ENCODE measurements at regions not wholly inside any gene's neighbourhood (a gene's known extent, or its start where the extent isn't known, plus 50 kb on each side); places are given as distances from the start of the nearest gene placed in this dataset.
"Not testable (repeated sequence)": the region's sequence is repeated elsewhere in the genome, so short reads cannot be mapped to it uniquely, and the experiment has no call there.

- no peak for DNase-seq (ENCODE audit: low read depth)
Measured at GRCh38 chr1:204782118-204782700, 88.5 kb upstream of the NFASC start.

DNA sequence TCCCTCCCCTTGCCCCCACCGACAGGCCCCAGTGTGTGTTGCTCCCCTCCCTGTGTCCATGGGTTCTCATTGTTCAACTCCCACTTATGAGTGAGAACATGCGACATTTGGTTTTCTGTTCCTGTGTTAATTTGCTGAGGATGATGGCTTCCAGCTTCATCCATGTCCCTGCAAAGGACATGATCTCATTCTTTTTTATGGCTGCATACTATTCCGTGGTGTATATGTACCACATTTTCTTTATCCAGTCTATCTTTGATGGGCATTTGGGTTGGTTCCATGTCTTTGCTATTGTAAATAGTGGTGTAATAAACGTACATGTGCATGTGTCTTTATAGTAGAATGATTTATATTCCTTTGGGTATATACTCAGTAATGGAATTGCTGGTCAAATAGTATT is 85.6 kb upstream of the NFASC start:
- DNase-seq (ENCODE audit: low read depth): not testable (repeated sequence)

DNA sequence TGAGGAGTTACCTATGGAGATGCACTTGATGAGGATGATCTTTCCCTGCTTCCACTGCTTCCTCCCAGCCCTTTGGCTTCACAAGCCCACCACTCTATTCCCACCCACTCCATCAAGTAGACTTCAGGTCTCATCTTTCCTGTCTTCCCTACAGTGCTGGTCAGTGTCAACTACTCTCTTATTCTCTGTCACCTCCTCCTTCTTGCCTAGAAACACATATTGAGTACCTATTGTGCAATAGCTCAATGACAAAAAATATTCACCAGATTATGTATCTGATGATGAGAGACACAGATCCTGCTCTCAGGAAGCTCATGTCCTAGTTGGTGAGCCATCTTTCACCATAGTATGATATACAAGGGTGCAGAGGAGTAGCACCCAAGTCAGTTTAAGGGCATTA is 82.2 kb upstream of the NFASC start:
- no peak for DNase-seq (ENCODE audit: low read depth)

GRCh38 chr1:204791453-204792353 is 79.0 kb upstream of the NFASC start:
- peak; percentile 77 for DNase-seq (ENCODE audit: low read depth)

GRCh38 chr1:204792354-204792692 is 78.3 kb upstream of the NFASC start:
- DNase-seq (ENCODE audit: low read depth): no peak

DNA sequence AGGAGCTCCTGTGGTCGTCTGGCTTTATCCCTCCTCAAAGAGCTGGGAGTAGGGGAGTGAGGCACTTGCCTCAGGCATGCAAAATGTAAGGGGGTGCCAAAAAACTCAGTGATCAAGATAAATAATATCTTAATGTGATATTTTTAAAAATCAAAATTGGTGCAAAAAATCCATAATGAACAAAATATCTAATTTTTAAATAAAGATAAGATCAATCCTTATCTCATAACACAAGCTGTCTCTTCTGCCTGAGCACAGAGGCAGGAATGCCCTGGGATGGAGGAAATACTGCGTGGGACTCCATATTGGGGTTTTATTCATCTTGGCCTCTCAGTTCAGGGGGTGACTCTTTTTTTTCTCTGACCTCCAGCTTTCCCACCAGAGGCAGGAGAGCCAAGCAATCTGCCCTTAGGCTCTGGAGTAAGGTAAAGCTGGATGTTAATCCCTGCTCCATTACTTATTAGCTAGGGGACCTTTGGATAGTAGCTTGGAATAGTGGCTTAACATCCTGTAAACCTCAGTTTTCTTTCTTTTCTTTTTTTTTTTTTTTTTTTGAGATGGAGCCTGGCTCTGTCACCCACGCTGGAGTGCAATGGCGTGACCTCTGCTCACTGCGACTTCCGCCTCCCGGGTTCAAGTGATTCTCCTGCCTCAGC is 77.3 kb upstream of the NFASC start:
- DNase-seq (ENCODE audit: low read depth): no peak

- DNase-seq (ENCODE audit: low read depth): not testable (repeated sequence)
Measured at GRCh38 chr1:204796886-204797285, 73.8 kb upstream of the NFASC start.

- no peak for DNase-seq (ENCODE audit: low read depth)
Measured at GRCh38 chr1:204797401-204797800, 73.3 kb upstream of the NFASC start.

DNA sequence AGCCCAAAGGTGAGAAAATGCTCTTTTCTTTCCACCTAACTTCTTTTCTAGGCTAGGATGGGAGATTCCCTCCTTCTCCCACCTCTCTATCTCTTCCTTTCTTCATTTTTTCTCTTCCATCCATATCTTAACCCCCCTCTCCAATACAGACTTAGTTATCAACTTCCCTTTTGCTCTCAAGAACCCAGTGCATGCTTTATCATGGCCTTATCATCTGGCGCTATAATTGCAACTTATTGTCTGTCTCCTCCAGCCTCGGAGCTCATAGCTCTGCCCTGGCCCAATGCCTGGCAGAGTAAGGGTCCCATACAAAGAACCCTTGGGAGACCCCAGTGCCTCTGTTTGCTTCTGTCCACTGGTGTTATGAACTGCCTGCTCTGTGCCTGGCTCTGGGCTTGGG is 71.0 kb upstream of the NFASC start:
- DNase-seq (ENCODE audit: low read depth): no peak

GRCh38 chr1:204801211-204801610 is 69.5 kb upstream of the NFASC start:
- DNase-seq (ENCODE audit: low read depth): no peak

DNA sequence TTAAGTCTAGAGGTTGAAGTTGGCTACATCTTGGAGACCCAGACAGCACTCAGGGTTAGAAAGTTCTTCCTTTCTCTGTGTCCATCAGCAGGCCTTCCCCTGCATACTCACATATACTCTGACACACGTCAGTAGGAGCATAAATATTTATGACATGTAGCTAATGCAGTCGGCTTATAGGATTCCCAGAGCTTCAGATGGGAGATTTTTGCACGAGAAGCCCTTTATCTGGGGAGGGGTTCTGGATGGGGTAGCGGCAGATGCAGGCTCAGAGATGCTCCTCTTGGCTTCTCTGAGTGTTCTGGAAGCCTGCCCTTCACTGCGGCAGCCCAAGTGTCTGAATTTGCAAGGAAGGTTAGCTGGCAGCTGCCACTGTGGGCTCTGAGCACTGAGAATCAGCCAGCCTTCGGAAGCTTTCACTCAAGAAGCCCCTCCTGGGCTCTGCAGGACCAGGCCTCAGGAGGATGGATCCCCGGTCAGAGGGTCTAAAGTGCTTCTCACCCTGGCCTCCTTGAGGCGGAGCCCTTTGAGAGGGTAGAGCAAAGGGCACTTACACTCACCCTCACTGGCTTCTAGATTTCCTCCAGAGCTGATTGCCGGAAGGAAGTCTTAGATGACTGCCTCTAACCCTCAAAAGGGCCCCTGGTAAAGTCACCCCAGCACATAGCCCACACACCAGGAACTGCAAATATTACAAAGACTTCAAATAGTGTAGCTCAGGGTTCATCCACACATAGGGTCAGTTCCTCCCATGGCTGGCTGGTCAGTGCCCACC is 68.1 kb upstream of the NFASC start:
- DNase-seq (ENCODE audit: low read depth): no peak

- no peak for DNase-seq (ENCODE audit: low read depth)
Measured at GRCh38 chr1:204803607-204804006, 67.1 kb upstream of the NFASC start.

DNA sequence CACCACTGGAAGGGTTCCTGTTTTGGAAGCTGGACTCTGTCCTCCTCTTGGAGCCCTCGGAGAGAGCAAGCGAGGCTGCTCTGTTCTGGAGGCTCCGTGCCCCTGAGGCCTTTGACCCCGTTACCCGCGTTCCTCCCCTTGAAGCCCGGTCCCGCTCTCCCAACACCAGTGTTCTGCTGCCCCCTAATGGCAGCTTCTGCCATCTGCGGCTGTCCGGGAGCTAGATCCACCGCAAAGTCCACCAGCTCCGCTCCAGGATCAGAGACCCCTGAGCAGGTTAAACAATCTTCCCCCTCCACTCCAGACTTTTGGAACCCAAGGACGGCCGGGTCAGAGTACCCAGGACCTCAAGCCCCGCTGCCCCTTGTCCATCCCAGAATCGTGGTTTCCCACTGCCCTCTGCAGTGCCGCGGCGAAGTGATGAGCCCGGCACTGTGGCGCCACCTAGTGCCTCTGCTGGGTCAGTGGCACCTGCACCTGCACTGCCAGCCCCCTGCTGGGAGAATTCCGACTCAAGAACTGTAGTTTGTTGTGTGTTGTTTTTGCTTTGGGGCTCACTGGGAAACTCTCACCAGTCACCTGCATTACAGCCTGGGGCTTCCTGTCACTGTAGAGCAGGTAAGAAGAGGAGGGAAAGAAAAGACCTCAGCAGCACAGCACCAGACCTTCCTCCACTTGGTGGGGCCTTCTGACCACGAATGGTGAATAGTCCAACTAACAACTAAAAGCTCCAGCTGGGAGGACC is 63.5 kb upstream of the NFASC start:
- DNase-seq (ENCODE audit: low read depth): peak; percentile 75

DNA sequence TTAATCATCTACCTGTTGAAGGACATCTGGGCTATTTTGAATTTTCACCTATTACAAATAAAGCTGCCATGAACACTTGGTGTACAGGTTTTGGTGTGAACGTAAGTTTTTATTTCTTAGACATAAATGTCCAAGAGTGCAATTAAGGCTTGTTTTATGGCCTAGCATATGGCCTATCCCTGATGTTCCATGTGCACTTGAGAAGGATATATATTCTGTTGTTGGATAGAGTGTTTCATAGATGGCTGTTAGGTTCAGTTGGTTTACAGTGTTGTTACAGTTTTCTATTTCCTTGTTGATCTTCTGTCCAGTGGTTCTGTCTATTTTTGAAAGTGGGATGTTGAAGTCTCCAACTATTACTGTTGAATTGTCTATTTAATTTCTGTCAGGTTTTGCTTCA is 61.2 kb upstream of the NFASC start:
- no peak for DNase-seq (ENCODE audit: low read depth)

- DNase-seq (ENCODE audit: low read depth): no peak
Measured at GRCh38 chr1:204812842-204813241, 57.8 kb upstream of the NFASC start.

- DNase-seq (ENCODE audit: low read depth): no peak
Measured at GRCh38 chr1:204813522-204813921, 57.1 kb upstream of the NFASC start.

DNA sequence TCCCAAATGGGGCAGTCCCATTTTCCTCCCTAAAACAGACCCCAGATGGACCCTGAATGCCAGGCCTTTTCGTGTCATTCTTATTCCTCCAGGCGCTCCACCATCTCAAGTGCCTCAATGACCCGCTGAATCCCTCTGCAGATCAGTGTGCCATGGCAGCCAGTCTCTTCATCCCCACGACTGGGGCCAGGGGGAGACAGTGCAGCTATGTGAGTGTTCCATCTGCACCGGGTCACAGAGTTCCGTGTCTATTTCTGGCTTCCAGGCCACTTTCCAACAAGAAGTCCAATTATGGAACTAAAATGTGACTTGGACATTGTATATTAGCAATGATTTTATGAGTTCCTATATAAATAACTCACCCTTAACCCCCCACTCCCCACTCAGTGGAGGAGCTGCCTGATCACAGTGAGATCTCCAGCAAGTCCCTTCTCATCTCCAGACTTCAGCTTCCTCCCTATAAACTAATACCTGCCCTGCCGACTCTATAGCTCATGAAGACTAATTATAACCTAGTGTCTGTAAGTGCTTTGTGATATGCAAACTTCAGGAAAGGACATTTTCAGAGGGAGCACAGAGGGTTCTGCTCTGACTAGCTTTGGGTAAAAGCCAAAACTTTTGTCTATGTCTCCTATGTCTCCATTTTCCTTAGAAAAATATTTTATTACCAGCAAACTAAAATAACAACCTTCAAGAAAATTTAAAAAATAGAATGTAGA is 56.3 kb upstream of the NFASC start:
- no peak for DNase-seq (ENCODE audit: low read depth)

GRCh38 chr1:204817341-204817740 is 53.3 kb upstream of the NFASC start:
- no peak for DNase-seq (ENCODE audit: low read depth)

- no peak for DNase-seq (ENCODE audit: low read depth)
Measured at GRCh38 chr1:204818998-204819397, 51.7 kb upstream of the NFASC start.

DNA sequence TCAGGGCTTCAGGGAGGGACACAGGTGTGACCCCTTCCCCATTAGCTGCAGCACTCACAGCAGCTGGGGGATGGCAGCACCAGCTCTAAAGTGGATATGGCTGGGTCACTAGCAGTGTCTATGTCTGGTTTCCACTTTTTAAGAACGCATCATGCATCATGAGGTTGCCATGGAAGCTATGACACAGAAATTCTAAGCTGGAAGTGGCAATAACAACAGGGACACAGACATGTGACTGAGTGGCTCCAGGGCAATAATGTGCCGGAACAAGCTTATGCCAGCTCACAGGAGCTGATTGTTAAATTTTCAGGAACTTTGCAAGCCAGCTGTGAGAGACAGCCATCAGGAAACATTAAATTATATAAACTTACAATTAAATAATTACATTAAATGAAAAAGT is 51.2 kb upstream of the NFASC start:
- no peak for DNase-seq (ENCODE audit: low read depth)

All from activated gamma-delta T cell treated with anti-CD3 and anti-CD28 coated beads, Interleukin-2, amount 50 U/mL, for 16 hours (primary cell).